Left renal cortex interstitium (tissue), 4 donors: ENCODE measurements at regions not wholly inside any gene's neighbourhood (a gene's known extent, or its start where the extent isn't known, plus 50 kb on each side); places are given as distances from the start of the nearest gene placed in this dataset.

ENCODE experiments used
- DNase-seq, 4 donors: peaks; one replicate each; pipeline ENCODE4 v3.0.0-alpha.2; 2013; ENCODE audit warnings: low read depth in 4 of 4, low spot score in 2 of 4, missing footprints in 1 of 4

GRCh38 chr15:85847031-85847430, 52.3 kb upstream of the KLHL25 start:
- no peak for DNase-seq

- DNase-seq = no peak
Observed at GRCh38 chr15:85849946-85850345, 55.2 kb upstream of the KLHL25 start.

- DNase-seq = no peak
Observed at GRCh38 chr15:85852969-85853368, 58.2 kb upstream of the KLHL25 start.

GRCh38 chr15:85854345-85855097, 59.8 kb upstream of the KLHL25 start:
- peak in 1 of 4 donors; percentile 42 for DNase-seq

- no peak for DNase-seq
Observed at GRCh38 chr15:85858586-85859375, 64.1 kb upstream of the KLHL25 start.

GRCh38 chr15:85859671-85860070, 64.9 kb upstream of the KLHL25 start:
- DNase-seq = no peak

GRCh38 chr15:85860394-85861161, 65.9 kb upstream of the KLHL25 start:
- DNase-seq = no peak

GRCh38 chr15:85865070-85865684, 70.5 kb upstream of the KLHL25 start:
- DNase-seq = no peak

- no peak for DNase-seq
Observed at GRCh38 chr15:85867250-85867649, 72.5 kb upstream of the KLHL25 start.

GRCh38 chr15:85869124-85869523, 74.4 kb upstream of the KLHL25 start:
- DNase-seq = no peak

- no peak for DNase-seq
Observed at GRCh38 chr15:85870216-85871014, 75.7 kb upstream of the KLHL25 start.

- DNase-seq = no peak
Observed at GRCh38 chr15:85871545-85871944, 76.8 kb upstream of the KLHL25 start.

- DNase-seq = no peak
Observed at GRCh38 chr15:85872125-85872524, 77.4 kb upstream of the KLHL25 start.

GRCh38 chr15:85874236-85874635, 79.5 kb upstream of the KLHL25 start:
- no peak for DNase-seq

- no peak for DNase-seq
Observed at GRCh38 chr15:85875756-85876155, 81.0 kb upstream of the KLHL25 start.

- DNase-seq = no peak
Observed at GRCh38 chr15:85878828-85879225, 84.1 kb upstream of the KLHL25 start.

- no peak for DNase-seq
Observed at GRCh38 chr15:85879334-85880163, 84.8 kb upstream of the KLHL25 start.

GRCh38 chr15:85880501-85881190, 85.9 kb upstream of the KLHL25 start:
- DNase-seq = no peak
